Right atrium auricular region (tissue), 2 donors: ENCODE measurements at regions not wholly inside any gene's neighbourhood (a gene's known extent, or its start where the extent isn't known, plus 50 kb on each side); places are given as distances from the start of the nearest gene placed in this dataset.

ENCODE experiments used
- DNase-seq: peaks from one replicate; pipeline ENCODE4 v3.0.0-alpha.2; 2019; ENCODE audit warnings: low spot score
- H3K27ac ChIP-seq, 2 donors: fragments of 200-600 bp; sonication (generic); 1 replicate in 1 of 2; 2 replicates in 1 of 2; pipeline ENCODE4 v1.5.1; 2016 to 2019
- H3K27me3 ChIP-seq, 2 donors: fragments of 200-600 bp; sonication (generic); one replicate each; pipeline versions ENCODE4 v1.5.1 to v1.6.0; 2017 to 2019
- H3K36me3 ChIP-seq: fragments of 200-600 bp; sonication (generic); one replicate; pipeline ENCODE4 v1.5.1; 2016
- H3K4me1 ChIP-seq, 2 donors: fragments of 200-600 bp; sonication (generic); one replicate each; pipeline versions ENCODE4 v1.5.1 to v1.6.0; 2017 to 2019
- H3K4me3 ChIP-seq, 2 donors: fragments of 200-600 bp; sonication (generic); 1 replicate in 1 of 2; 2 replicates in 1 of 2; pipeline ENCODE4 v1.5.1; 2017 to 2019; ENCODE audit warnings: mild to moderate bottlenecking in 1 of 2, moderate library complexity in 1 of 2
- H3K9me3 ChIP-seq, 2 donors: fragments of 200-600 bp; sonication (generic); one replicate each; pipeline ENCODE4 v1.5.1; 2019
- CTCF ChIP-seq, 2 donors: fragments of 200-600 bp; sonication (generic); IDR thresholded peaks; one replicate each; pipeline ENCODE4 v1.5.1; 2019; ENCODE audit warnings: antibody characterized with exemption in 2 of 2

DNA sequence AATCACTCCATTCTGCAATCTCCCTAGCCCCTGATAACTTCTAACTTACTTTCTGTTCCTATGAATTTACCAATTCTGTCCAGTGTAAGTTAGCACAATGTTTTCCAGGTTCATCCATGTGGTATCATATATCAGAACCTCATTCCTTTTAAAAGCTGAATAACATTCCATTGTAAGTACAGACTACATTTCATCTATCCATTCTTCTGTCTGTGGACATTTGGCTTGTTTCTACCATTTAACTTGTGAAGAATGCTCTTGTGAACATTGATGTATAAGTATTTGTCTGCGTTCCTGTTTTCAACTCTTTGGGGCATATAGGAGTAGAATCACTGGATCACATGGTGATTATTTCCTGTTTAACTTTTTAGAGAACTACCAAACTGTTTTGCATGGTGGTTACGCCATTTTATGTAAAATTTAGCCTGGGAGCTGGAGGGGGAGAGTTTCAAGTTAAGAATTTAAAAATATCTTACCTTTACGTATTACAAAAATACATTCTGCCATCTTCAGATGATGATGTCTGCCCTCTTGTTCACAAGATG, 156.5 kb downstream of the BTBD3 start:
- H3K4me3 ChIP-seq = no peak overlapping the region
- no peaks in the 10 kb centered on the region for H3K27me3 ChIP-seq
- no peak for TF ChIP-seq CTCF (IDR thresholded peaks at IDR 0.05)
- H3K9me3 ChIP-seq = no peaks in the 10 kb centered on the region
- no peak for DNase-seq
- no peak overlapping the region for H3K27ac ChIP-seq
- H3K4me1 ChIP-seq = no peaks in the 10 kb centered on the region
- H3K36me3 ChIP-seq = no peaks in the 10 kb centered on the region

DNA sequence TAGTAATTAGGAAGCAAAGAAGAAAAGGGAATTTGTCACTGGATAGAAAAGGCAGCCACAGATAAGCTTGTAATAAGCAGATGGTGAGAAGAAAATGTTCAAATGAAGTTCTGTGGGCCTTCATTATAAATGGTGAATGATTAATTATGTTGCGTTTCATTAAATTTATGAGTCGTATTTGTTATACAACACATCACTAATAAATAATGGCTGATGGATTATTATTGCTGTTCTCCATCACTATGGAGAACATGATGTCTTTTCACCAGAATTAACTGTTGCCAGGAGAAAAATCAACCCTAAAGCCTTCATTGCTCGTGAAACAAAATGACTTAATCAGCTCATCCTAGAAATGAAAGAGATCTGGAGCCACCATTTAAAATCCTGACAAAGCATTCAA, 158.5 kb downstream of the BTBD3 start:
- H3K36me3 ChIP-seq = no peaks in the 10 kb centered on the region
- H3K9me3 ChIP-seq = no peaks in the 10 kb centered on the region

DNA sequence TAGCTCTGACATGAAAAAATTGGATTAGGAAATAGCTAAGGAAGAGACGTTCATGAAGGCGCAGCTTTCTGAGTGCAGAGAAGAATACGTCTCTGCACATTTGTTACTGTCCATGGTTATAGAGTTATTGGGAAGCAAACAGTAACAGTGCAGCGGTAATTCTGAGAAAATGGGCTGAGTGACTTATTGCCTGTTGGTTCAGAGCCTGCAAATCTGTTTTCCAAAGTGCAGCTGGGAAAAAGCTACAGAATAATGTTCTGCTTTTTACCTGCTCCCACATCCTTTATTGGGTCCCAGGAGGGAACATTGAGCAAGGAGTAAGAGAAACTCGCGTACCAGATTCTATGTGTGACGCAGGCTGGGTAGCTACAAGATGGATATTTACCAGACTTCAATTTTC, 160.2 kb downstream of the BTBD3 start:
- no peak for DNase-seq
- H3K27ac ChIP-seq = no peak overlapping the region
- H3K4me1 ChIP-seq = no peaks in the 10 kb centered on the region
- H3K27me3 ChIP-seq = no peaks in the 10 kb centered on the region
- H3K4me3 ChIP-seq = no peak overlapping the region
- TF ChIP-seq CTCF (IDR thresholded peaks at IDR 0.05) = no peak
- no peaks in the 10 kb centered on the region for H3K36me3 ChIP-seq
- H3K9me3 ChIP-seq = no peaks in the 10 kb centered on the region

More for the DNA sequence above, 158.5 kb downstream of the BTBD3 start:
- no peak for TF ChIP-seq CTCF (IDR thresholded peaks at IDR 0.05)
- Histone ChIP-seq H3K27me3 (no peaks in the 10 kb centered on the region), H3K27ac (no peak overlapping the region), H3K4me3 (no peak overlapping the region), H3K4me1 (no peaks in the 10 kb centered on the region)
- DNase-seq = no peak

DNA sequence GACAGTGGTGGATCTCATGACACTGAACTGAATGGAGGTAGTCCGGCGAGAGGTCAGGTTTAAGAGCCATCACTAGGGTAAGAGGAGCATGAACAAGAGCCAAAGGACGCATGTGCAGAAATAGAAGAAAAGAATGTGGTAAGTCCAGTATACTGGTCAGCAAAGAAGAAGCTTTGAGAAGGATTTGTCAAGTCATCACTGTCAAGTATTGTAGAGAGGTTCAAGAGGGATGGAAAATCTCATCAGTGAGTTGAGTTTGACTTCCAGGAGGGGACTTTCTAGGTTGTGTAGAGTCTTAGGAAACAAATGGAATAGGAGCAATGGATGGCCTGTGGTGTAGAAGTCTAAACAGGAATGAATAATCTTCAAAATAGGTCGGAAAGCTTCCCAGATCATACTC, 161.8 kb downstream of the BTBD3 start:
- no peaks in the 10 kb centered on the region for H3K9me3 ChIP-seq
- H3K36me3 ChIP-seq = no peaks in the 10 kb centered on the region
- no peak overlapping the region for H3K4me3 ChIP-seq
- no peak for DNase-seq
- H3K27me3 ChIP-seq = no peaks in the 10 kb centered on the region
- H3K4me1 ChIP-seq = no peaks in the 10 kb centered on the region
- H3K27ac ChIP-seq = no peak overlapping the region
- TF ChIP-seq CTCF (IDR thresholded peaks at IDR 0.05) = no peak

GRCh38 chr20:12083269-12083668, 165.6 kb downstream of the BTBD3 start:
- H3K9me3 ChIP-seq = no peaks in the 10 kb centered on the region
- no peaks in the 10 kb centered on the region for H3K4me1 ChIP-seq
- no peak for DNase-seq
- no peak overlapping the region for H3K27ac ChIP-seq
- H3K36me3 ChIP-seq = no peaks in the 10 kb centered on the region
- no peaks in the 10 kb centered on the region for H3K27me3 ChIP-seq
- no peak overlapping the region for H3K4me3 ChIP-seq
- no peak for TF ChIP-seq CTCF (IDR thresholded peaks at IDR 0.05)

GRCh38 chr20:12084482-12084881, 166.8 kb downstream of the BTBD3 start:
- Histone ChIP-seq H3K9me3 (no peaks in the 10 kb centered on the region), H3K27ac (no peak overlapping the region), H3K27me3 (no peaks in the 10 kb centered on the region), H3K4me1 (no peaks in the 10 kb centered on the region), H3K4me3 (no peak overlapping the region), H3K36me3 (no peaks in the 10 kb centered on the region)
- TF ChIP-seq CTCF (IDR thresholded peaks at IDR 0.05) = no peak
- no peak for DNase-seq
